Uterus (tissue), 3 donors: ENCODE measurements at regions not wholly inside any gene's neighbourhood (a gene's known extent, or its start where the extent isn't known, plus 50 kb on each side); places are given as distances from the start of the nearest gene placed in this dataset.

Source experiments
- DNase-seq, 2 donors: peaks; one replicate each; pipeline ENCODE4 v3.0.0-alpha.2; 2019 to 2020
- H3K27ac ChIP-seq, 2 donors: fragments of 200-600 bp; sonication (generic); 1 replicate in 1 of 2; 2 replicates in 1 of 2; pipeline ENCODE4 v1.5.1; 2016 to 2018
- H3K27me3 ChIP-seq, 2 donors: fragments of 200-600 bp; sonication (generic); one replicate each; pipeline ENCODE4 v1.5.1; 2018 to 2019; ENCODE audit warnings: control low read depth in 1 of 2
- H3K36me3 ChIP-seq, 2 donors: fragments of 200-600 bp; sonication (generic); one replicate each; pipeline ENCODE4 v1.5.1; 2019; ENCODE audit warnings: control low read depth in 1 of 2
- H3K4me1 ChIP-seq, 2 donors: fragments of 200-600 bp; sonication (generic); one replicate each; pipeline ENCODE4 v1.5.1; 2018 to 2019; ENCODE audit warnings: control low read depth in 1 of 2
- H3K4me3 ChIP-seq, 2 donors: fragments of 200-600 bp; sonication (generic); 1 replicate in 1 of 2; 2 replicates in 1 of 2; pipeline ENCODE4 v1.5.1; 2018 to 2019; ENCODE audit warnings: mild to moderate bottlenecking in 1 of 2
- H3K9me3 ChIP-seq, 2 donors: fragments of 200-600 bp; sonication (generic); one replicate each; pipeline ENCODE4 v1.5.1; 2019; ENCODE audit warnings: control low read depth in 1 of 2
- POLR2A ChIP-seq, 2 donors: fragments of 450-650 bp; IDR thresholded peaks; one replicate each; pipeline ENCODE4 v1.6.1; 2016; ENCODE audit warnings: antibody characterized with exemption in 2 of 2, mild to moderate bottlenecking in 1 of 2, moderate library complexity in 1 of 2
- intact Hi-C: fragments of 100-400 bp; cut with DNase I; formaldehyde crosslinking; loops from one replicate; pipeline ENCODE4 v1.15.1; 2023; ENCODE audit warnings: low total_unique reads
- TF ChIP-seq, protein P1 (sequence below), 4 experiments: fragments of 200-600 bp in 2 of 4; fragments of 450-650 bp in 2 of 4; sonication (generic) in 2 of 4; IDR thresholded peaks; one replicate each; pipeline ENCODE4 v1.5.1; 2016 to 2019; ENCODE audit warnings: antibody characterized with exemption in 4 of 4, mild to moderate bottlenecking in 2 of 4, moderate library complexity in 1 of 4
- donor health status: DM: yes; HTN: yes; CAD: no.

- no peaks in the 10 kb centered on the region for H3K27me3 ChIP-seq
- no peaks in the 10 kb centered on the region for H3K9me3 ChIP-seq
- intact Hi-C loops, result no loop called here
- no peak for DNase-seq
- H3K4me1 ChIP-seq, result no peaks in the 10 kb centered on the region
- H3K36me3 ChIP-seq, result no peaks in the 10 kb centered on the region
- H3K4me3 ChIP-seq, result no peak overlapping the region
- no peak overlapping the region for H3K27ac ChIP-seq
- TF ChIP-seq, protein P1, sequence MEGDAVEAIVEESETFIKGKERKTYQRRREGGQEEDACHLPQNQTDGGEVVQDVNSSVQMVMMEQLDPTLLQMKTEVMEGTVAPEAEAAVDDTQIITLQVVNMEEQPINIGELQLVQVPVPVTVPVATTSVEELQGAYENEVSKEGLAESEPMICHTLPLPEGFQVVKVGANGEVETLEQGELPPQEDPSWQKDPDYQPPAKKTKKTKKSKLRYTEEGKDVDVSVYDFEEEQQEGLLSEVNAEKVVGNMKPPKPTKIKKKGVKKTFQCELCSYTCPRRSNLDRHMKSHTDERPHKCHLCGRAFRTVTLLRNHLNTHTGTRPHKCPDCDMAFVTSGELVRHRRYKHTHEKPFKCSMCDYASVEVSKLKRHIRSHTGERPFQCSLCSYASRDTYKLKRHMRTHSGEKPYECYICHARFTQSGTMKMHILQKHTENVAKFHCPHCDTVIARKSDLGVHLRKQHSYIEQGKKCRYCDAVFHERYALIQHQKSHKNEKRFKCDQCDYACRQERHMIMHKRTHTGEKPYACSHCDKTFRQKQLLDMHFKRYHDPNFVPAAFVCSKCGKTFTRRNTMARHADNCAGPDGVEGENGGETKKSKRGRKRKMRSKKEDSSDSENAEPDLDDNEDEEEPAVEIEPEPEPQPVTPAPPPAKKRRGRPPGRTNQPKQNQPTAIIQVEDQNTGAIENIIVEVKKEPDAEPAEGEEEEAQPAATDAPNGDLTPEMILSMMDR (IDR thresholded peaks at IDR 0.05), result no peak
- TF ChIP-seq POLR2A (IDR thresholded peaks at IDR 0.05), result no peak
These were observed 62.5 kb downstream of the CEBPB start for GRCh38 chr20:50253101-50253500.

GRCh38 chr20:50254466-50255079 lies 63.9 kb downstream of the CEBPB start:
- TF ChIP-seq, protein P1 (IDR thresholded peaks at IDR 0.05), result no peak
- TF ChIP-seq POLR2A (IDR thresholded peaks at IDR 0.05), result no peak
- Histone ChIP-seq H3K4me3 (no peak overlapping the region), H3K9me3 (no peaks in the 10 kb centered on the region), H3K27me3 (no peaks in the 10 kb centered on the region), H3K36me3 (no peaks in the 10 kb centered on the region), H3K4me1 (no peaks in the 10 kb centered on the region), H3K27ac (no peak overlapping the region)
- intact Hi-C loops, result no loop called here
- DNase-seq, result no peak

GRCh38 chr20:50256577-50256976 lies 65.9 kb downstream of the CEBPB start:
- DNase-seq, result no peak
- Histone ChIP-seq H3K9me3 (no peaks in the 10 kb centered on the region), H3K36me3 (no peaks in the 10 kb centered on the region), H3K27ac (no peak overlapping the region), H3K4me1 (no peaks in the 10 kb centered on the region), H3K27me3 (no peaks in the 10 kb centered on the region), H3K4me3 (no peak overlapping the region)
- intact Hi-C loops, result no loop called here
- TF ChIP-seq POLR2A (IDR thresholded peaks at IDR 0.05), result no peak
- TF ChIP-seq, protein P1 (IDR thresholded peaks at IDR 0.05), result no peak

GRCh38 chr20:50257860-50258259 lies 67.2 kb downstream of the CEBPB start:
- H3K4me3 ChIP-seq, result no peak overlapping the region
- DNase-seq, result no peak
- H3K27me3 ChIP-seq, result no peaks in the 10 kb centered on the region
- intact Hi-C loops, result no loop called here
- no peaks in the 10 kb centered on the region for H3K9me3 ChIP-seq
- H3K27ac ChIP-seq, result no peak overlapping the region
- no peaks in the 10 kb centered on the region for H3K36me3 ChIP-seq
- no peaks in the 10 kb centered on the region for H3K4me1 ChIP-seq
- no peak for TF ChIP-seq POLR2A (IDR thresholded peaks at IDR 0.05)
- TF ChIP-seq, protein P1 (IDR thresholded peaks at IDR 0.05), result no peak

- no peaks in the 10 kb centered on the region for H3K9me3 ChIP-seq
- H3K27ac ChIP-seq, result no peak overlapping the region
- no peaks in the 10 kb centered on the region for H3K4me1 ChIP-seq
- DNase-seq, result no peak
- H3K27me3 ChIP-seq, result no peaks in the 10 kb centered on the region
- TF ChIP-seq, protein P1 (IDR thresholded peaks at IDR 0.05), result no peak
- no peaks in the 10 kb centered on the region for H3K36me3 ChIP-seq
- no peak overlapping the region for H3K4me3 ChIP-seq
- intact Hi-C loops, result no loop called here
These were observed 68.3 kb downstream of the CEBPB start for GRCh38 chr20:50258790-50259483.
